CD14-positive monocyte (primary cell): ENCODE measurements at regions not wholly inside any gene's neighbourhood (a gene's known extent, or its start where the extent isn't known, plus 50 kb on each side); places are given as distances from the start of the nearest gene placed in this dataset.

Experiments
- DNase-seq, 3 donors: peaks; one replicate each; pipeline ENCODE4 v3.0.0-alpha.2; 2011 to 2022
- H2AFZ ChIP-seq: 2 replicates; pipeline ENCODE4 v1.6.0; 2012; ENCODE audit warnings: mild to moderate bottlenecking, low read depth, low read length, inconsistent platforms; ENCODE audit not compliant: insufficient read depth, poor library complexity, severe bottlenecking
- H3K27ac ChIP-seq, 2 donors: 1 replicate in 1 of 2; 2 replicates in 1 of 2; pipeline ENCODE4 v1.5.1; 2012 to 2013; ENCODE audit warnings: low read length in 2 of 2, control low read depth in 1 of 2, inconsistent platforms in 1 of 2, low read depth in 1 of 2, mild to moderate bottlenecking in 1 of 2
- H3K27me3 ChIP-seq, 2 donors: one replicate each; pipeline versions ENCODE4 v1.6.0 to v1.6.1; 2011 to 2013; ENCODE audit warnings: low read length in 2 of 2; ENCODE audit not compliant: control insufficient read depth in 2 of 2, insufficient read depth in 2 of 2
- H3K36me3 ChIP-seq, 2 donors: replicated peaks in 1 of 2; 1 replicate in 1 of 2; 2 replicates in 1 of 2; pipeline versions ENCODE4 v1.5.1 to v1.6.1; 2012 to 2013; ENCODE audit warnings: low read length in 2 of 2, control low read depth in 1 of 2, inconsistent platforms in 1 of 2, mild to moderate bottlenecking in 1 of 2; ENCODE audit not compliant: insufficient read depth in 2 of 2, control insufficient read depth in 1 of 2
- H3K4me1 ChIP-seq, 2 donors: 1 replicate in 1 of 2; 2 replicates in 1 of 2; pipeline versions ENCODE4 v1.5.1 to v1.6.1; 2012 to 2013; ENCODE audit warnings: low read length in 2 of 2, control low read depth in 1 of 2, inconsistent platforms in 1 of 2, mild to moderate bottlenecking in 1 of 2, moderate library complexity in 1 of 2; ENCODE audit not compliant: insufficient read depth in 2 of 2, control insufficient read depth in 1 of 2
- H3K4me2 ChIP-seq: replicated peaks from 2 replicates; pipeline ENCODE3; 2012; ENCODE audit warnings: low read length, moderate library complexity, mild to moderate bottlenecking; ENCODE audit not compliant: poor library complexity, severe bottlenecking; ENCODE audit errors: extremely low read depth
- H3K4me3 ChIP-seq, 3 experiments: fragments of 200-600 bp in 1 of 3; sonication (generic) in 1 of 3; replicated peaks in 1 of 3; 1 replicate in 2 of 3; 2 replicates in 1 of 3; pipeline ENCODE4 v1.5.1; 2011 to 2013; ENCODE audit warnings: low read length in 3 of 3, mild to moderate bottlenecking in 3 of 3, control low read depth in 2 of 3, low read depth in 2 of 3, inconsistent platforms in 1 of 3, moderate library complexity in 1 of 3
- H3K79me2 ChIP-seq: 2 replicates; pipeline ENCODE4 v1.6.0; 2012; ENCODE audit warnings: mild to moderate bottlenecking, control low read depth, inconsistent platforms, low read length, moderate library complexity; ENCODE audit not compliant: insufficient read depth
- H3K9ac ChIP-seq: 2 replicates; pipeline ENCODE4 v1.6.0; 2017; ENCODE audit warnings: low read length, mild to moderate bottlenecking; ENCODE audit not compliant: insufficient read depth, poor library complexity, severe bottlenecking
- H3K9me3 ChIP-seq, 2 donors: replicated peaks in 1 of 2; 1 replicate in 1 of 2; 2 replicates in 1 of 2; pipeline versions ENCODE4 v1.5.1 to v1.6.1; 2012 to 2013; ENCODE audit warnings: low read length in 2 of 2, control low read depth in 1 of 2; ENCODE audit not compliant: control insufficient read depth in 1 of 2, insufficient read depth in 1 of 2
- H4K20me1 ChIP-seq: 2 replicates; pipeline ENCODE4 v1.6.0; 2012; ENCODE audit warnings: mild to moderate bottlenecking, low read length, control low read depth, moderate library complexity; ENCODE audit not compliant: insufficient read depth
- H3K27ac Mint-ChIP-seq, 7 donors: one replicate each; pipeline ENCODE4 v1.8.0; 2020; ENCODE audit warnings: mild to moderate bottlenecking in 7 of 7, mixed read lengths in 7 of 7, moderate library complexity in 6 of 7, inconsistent platforms in 2 of 7
- H3K27me3 Mint-ChIP-seq, 3 donors: one replicate each; pipeline ENCODE4 v1.8.0; 2021 to 2022; ENCODE audit warnings: low read depth in 3 of 3, mild to moderate bottlenecking in 3 of 3, mixed read lengths in 3 of 3, moderate library complexity in 3 of 3, inconsistent platforms in 1 of 3
- H3K36me3 Mint-ChIP-seq, 2 donors: one replicate each; pipeline ENCODE4 v1.8.0; 2020; ENCODE audit warnings: mixed read lengths in 2 of 2, inconsistent platforms in 1 of 2, mild to moderate bottlenecking in 1 of 2
- H3K4me1 Mint-ChIP-seq: one replicate; pipeline ENCODE4 v1.8.0; 2020; ENCODE audit warnings: mild to moderate bottlenecking, mixed read lengths
- H3K4me3 Mint-ChIP-seq, 2 donors: one replicate each; pipeline ENCODE4 v1.8.0; 2020; ENCODE audit warnings: mild to moderate bottlenecking in 2 of 2, mixed read lengths in 2 of 2, moderate library complexity in 1 of 2
- H3K9me3 Mint-ChIP-seq, 7 donors: one replicate each; pipeline ENCODE4 v1.8.0; 2020 to 2022; ENCODE audit warnings: mixed read lengths in 7 of 7, mild to moderate bottlenecking in 6 of 7, moderate library complexity in 6 of 7, inconsistent platforms in 2 of 7
- WGBS: methylation state at CpG from one replicate; pipeline ENCODE4 v1.1.5; 2013; ENCODE audit warnings: missing lambda C conversion rate; ENCODE audit not compliant: insufficient coverage; 5-methylcytosine and 5-hydroxymethylcytosine counted together
- intact Hi-C, 2 donors: fragments of 100-400 bp; cut with micrococcal nuclease; formaldehyde crosslinking; loops; one replicate each; pipeline versions ENCODE4 v1.15.0 to v1.15.1; 2023
- TF ChIP-seq, protein P1 (sequence below): fragments of 200-600 bp; IDR thresholded peaks from one replicate; pipeline ENCODE4 v1.8.0; 2022; ENCODE audit warnings: antibody characterized with exemption, mild to moderate bottlenecking

DNA sequence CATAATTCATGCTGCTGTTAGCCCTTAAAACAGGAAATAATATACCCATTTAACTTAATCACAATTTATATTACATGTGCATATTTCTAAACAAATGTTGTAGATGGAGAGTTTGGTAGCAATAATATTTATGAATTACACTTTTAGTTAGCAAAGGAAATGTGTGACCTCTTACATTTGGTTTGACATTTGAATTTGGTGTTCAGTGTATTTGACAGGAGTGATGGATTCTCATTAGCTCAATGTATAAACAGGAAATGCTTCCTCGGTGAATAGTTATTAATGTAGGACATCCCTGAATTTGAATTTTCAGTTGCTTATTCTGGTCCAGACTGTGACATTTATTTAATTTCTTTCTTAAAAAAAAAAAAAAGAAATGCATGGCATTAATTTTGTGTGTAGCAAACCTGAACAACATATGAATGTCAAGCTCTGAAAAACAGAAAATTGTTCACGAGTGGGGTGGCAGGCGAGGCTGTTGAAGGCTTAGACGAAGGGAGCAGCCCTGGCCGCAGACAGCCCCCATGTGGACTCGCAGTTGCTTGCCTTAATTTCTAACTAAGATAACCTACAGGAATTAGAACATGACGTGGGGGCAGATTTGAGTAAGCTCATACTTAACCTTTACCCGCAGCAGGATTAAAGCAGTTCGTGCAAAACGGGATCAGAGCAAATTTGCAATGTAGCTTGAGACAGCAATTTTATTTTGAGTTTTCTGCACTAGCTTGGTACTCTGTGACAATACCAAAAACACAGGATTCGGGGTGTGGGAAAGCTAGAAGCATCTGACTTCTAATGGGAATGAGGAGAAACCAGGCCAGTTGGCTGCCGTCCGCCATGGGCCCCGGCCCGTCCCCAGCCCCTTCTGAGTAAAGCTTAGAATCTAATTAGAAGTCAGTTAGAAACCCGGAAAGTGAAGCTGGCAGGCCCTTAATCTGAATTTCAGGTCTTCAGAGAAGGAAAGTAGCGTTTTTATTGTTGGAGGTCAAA lies 134.3 kb downstream of the MACROH2A1 start:
- peaks cover 2 to 3% (median 2%) of the 10 kb centered on the region in 3 donors for H3K27me3 Mint-ChIP-seq
- WGBS = 95% methylated on average over 12 of the region's 17 CpGs

GRCh38 chr5:135263022-135263668 lies 135.9 kb downstream of the MACROH2A1 start:
- H3K9me3 Mint-ChIP-seq = peaks cover 4 to 16% (median 12%) of the 10 kb centered on the region in 7 donors

More for the DNA sequence above, 134.3 kb downstream of the MACROH2A1 start:
- DNase-seq = no peak
- no peak overlapping the region for H3K4me2 ChIP-seq
- H3K4me3 ChIP-seq = no peak overlapping the region
- H3K27ac Mint-ChIP-seq = no peak overlapping the region
- peaks cover 2 to 12% (median 9%) of the 10 kb centered on the region in 7 donors for H3K9me3 Mint-ChIP-seq
- H4K20me1 ChIP-seq = no peaks in the 10 kb centered on the region
- TF ChIP-seq, protein P1, sequence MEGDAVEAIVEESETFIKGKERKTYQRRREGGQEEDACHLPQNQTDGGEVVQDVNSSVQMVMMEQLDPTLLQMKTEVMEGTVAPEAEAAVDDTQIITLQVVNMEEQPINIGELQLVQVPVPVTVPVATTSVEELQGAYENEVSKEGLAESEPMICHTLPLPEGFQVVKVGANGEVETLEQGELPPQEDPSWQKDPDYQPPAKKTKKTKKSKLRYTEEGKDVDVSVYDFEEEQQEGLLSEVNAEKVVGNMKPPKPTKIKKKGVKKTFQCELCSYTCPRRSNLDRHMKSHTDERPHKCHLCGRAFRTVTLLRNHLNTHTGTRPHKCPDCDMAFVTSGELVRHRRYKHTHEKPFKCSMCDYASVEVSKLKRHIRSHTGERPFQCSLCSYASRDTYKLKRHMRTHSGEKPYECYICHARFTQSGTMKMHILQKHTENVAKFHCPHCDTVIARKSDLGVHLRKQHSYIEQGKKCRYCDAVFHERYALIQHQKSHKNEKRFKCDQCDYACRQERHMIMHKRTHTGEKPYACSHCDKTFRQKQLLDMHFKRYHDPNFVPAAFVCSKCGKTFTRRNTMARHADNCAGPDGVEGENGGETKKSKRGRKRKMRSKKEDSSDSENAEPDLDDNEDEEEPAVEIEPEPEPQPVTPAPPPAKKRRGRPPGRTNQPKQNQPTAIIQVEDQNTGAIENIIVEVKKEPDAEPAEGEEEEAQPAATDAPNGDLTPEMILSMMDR = no peak
- no peak overlapping the region for H3K4me3 Mint-ChIP-seq
- no peak overlapping the region for H3K9ac ChIP-seq
- no peaks in the 10 kb centered on the region for H3K4me1 ChIP-seq
- H2AFZ ChIP-seq = no peak overlapping the region
- H3K27me3 ChIP-seq = no peaks in the 10 kb centered on the region
- H3K79me2 ChIP-seq = no peaks in the 10 kb centered on the region
- peaks cover 0 to 4% of the 10 kb centered on the region in 2 donors for H3K9me3 ChIP-seq
- H3K27ac ChIP-seq = no peak overlapping the region
- no peaks in the 10 kb centered on the region for H3K4me1 Mint-ChIP-seq
- intact Hi-C loops = no loop called here
- no peaks in the 10 kb centered on the region for H3K36me3 Mint-ChIP-seq
- no peaks in the 10 kb centered on the region for H3K36me3 ChIP-seq

More at GRCh38 chr5:135263022-135263668, 135.9 kb downstream of the MACROH2A1 start:
- Histone ChIP-seq H2AFZ (no peak overlapping the region), H3K27me3 (no peaks in the 10 kb centered on the region), H4K20me1 (no peaks in the 10 kb centered on the region), H3K9me3 (peaks cover 0 to 4% of the 10 kb centered on the region in 2 donors), H3K4me2 (no peak overlapping the region), H3K36me3 (no peaks in the 10 kb centered on the region), H3K9ac (no peak overlapping the region), H3K79me2 (no peaks in the 10 kb centered on the region), H3K4me3 (no peak overlapping the region), H3K27ac (no peak overlapping the region), H3K4me1 (no peaks in the 10 kb centered on the region)
- WGBS = 98% methylated on average over 15 of the region's 17 CpGs
- intact Hi-C loops = no loop called here
- no peaks in the 10 kb centered on the region for H3K4me1 Mint-ChIP-seq
- TF ChIP-seq, protein P1 = no peak
- peaks cover 0 to 3% (median 3%) of the 10 kb centered on the region in 3 donors for H3K27me3 Mint-ChIP-seq
- DNase-seq = no peak
- H3K36me3 Mint-ChIP-seq = no peaks in the 10 kb centered on the region
- H3K27ac Mint-ChIP-seq = no peak overlapping the region
- H3K4me3 Mint-ChIP-seq = no peak overlapping the region
